Endothelial cell of umbilical vein (primary cell): ENCODE measurements at regions not wholly inside any gene's neighbourhood (a gene's known extent, or its start where the extent isn't known, plus 50 kb on each side); places are given as distances from the start of the nearest gene placed in this dataset.

Experiments used
- BruUV-seq: library from RNA; stranded (reverse); fragments of 400-500 nt; replicated peaks from 2 replicates; lab custom pipeline; 2021; lab: Mats Ljungman, UMichigan
- CTCF ChIA-PET: fragments of 300-600, 350-600 bp; sonication (Branson Sonifier 250); formaldehyde crosslinking; loops from one replicate; lab custom pipeline; 2021; ENCODE audit warnings: antibody characterized with exemption, inconsistent platforms; lab: Charles Lee
- POLR2A ChIA-PET: fragments of 300-600, 350-600 bp; sonication (Branson Sonifier 250); formaldehyde crosslinking; loops from one replicate; lab custom pipeline; 2021; ENCODE audit warnings: antibody characterized with exemption, inconsistent platforms; lab: Charles Lee
- DNase-seq: peaks from one replicate; pipeline ENCODE4 v3.0.0-alpha.2; 2011; ENCODE audit warnings: low read depth, low spot score
- FAIRE-seq: peaks from 2 replicates; lab custom pipeline; 2011; peaks lifted over from hg19 to GRCh38; lab: Jason Lieb, UNC
- H2AFZ ChIP-seq: 2 replicates; pipeline ENCODE4 v1.6.0; 2012; ENCODE audit warnings: low read depth, low read length, control low read depth, inconsistent platforms
- H3K27ac ChIP-seq: 2 replicates; pipeline ENCODE4 v1.5.1; 2011; ENCODE audit warnings: low read depth, mild to moderate bottlenecking, control low read depth, low read length, moderate library complexity; ENCODE audit not compliant: insufficient read depth
- H3K27me3 ChIP-seq, 2 experiments: 2 replicates each; pipeline versions ENCODE4 v1.6.0 to v1.6.1; 2011; ENCODE audit warnings: low read length in 2 of 2, mixed read lengths in 1 of 2; ENCODE audit not compliant: control insufficient read depth in 2 of 2, insufficient read depth in 2 of 2
- H3K36me3 ChIP-seq, 2 experiments: 2 replicates in 1 of 2; 3 replicates in 1 of 2; pipeline ENCODE4 v1.5.1; 2011; ENCODE audit warnings: low read length in 2 of 2, mild to moderate bottlenecking in 1 of 2, moderate library complexity in 1 of 2; ENCODE audit not compliant: control insufficient read depth in 2 of 2, insufficient read depth in 2 of 2; ENCODE audit errors: extremely low read depth in 1 of 2
- H3K4me1 ChIP-seq: 3 replicates; pipeline ENCODE4 v1.5.1; 2011; ENCODE audit warnings: mild to moderate bottlenecking, low read length; ENCODE audit not compliant: control insufficient read depth, insufficient read depth; ENCODE audit errors: extremely low read depth
- H3K4me2 ChIP-seq: 2 replicates; pipeline ENCODE4 v1.6.1; 2011; ENCODE audit warnings: low read length, control low read depth, mixed read lengths; ENCODE audit not compliant: insufficient read depth
- H3K4me3 ChIP-seq, 3 experiments: fragments of 200-600 bp in 1 of 3; sonication (generic), shearing (Covaris generic) in 1 of 3; replicated peaks in 1 of 3; 2 replicates each; pipeline ENCODE4 v1.5.1; 2011 to 2016; ENCODE audit warnings: control low read depth in 3 of 3, low read length in 3 of 3, mild to moderate bottlenecking in 2 of 3, inconsistent platforms in 1 of 3, low read depth in 1 of 3, moderate library complexity in 1 of 3; ENCODE audit not compliant: insufficient read depth in 1 of 3
- H3K79me2 ChIP-seq: 2 replicates; pipeline ENCODE4 v1.6.0; 2012; ENCODE audit warnings: low read length, inconsistent platforms; ENCODE audit not compliant: control insufficient read depth, insufficient read depth
- H3K9ac ChIP-seq: replicated peaks from 2 replicates; pipeline ENCODE3; 2011; ENCODE audit warnings: low read length, control low read depth; ENCODE audit not compliant: insufficient read depth; ENCODE audit errors: extremely low read depth
- H3K9me1 ChIP-seq: replicated peaks from 3 replicates; pipeline ENCODE4 v1.6.0; 2011; ENCODE audit warnings: mild to moderate bottlenecking, low read length; ENCODE audit not compliant: control insufficient read depth, insufficient read depth; ENCODE audit errors: extremely low read depth
- H3K9me3 ChIP-seq: replicated peaks from 2 replicates; pipeline ENCODE4 v1.5.1; 2012; ENCODE audit warnings: low read length, inconsistent platforms; ENCODE audit not compliant: control insufficient read depth, insufficient read depth
- H4K20me1 ChIP-seq: replicated peaks from 2 replicates; pipeline ENCODE3; 2011; ENCODE audit warnings: mild to moderate bottlenecking, low read length; ENCODE audit not compliant: control insufficient read depth, insufficient read depth; ENCODE audit errors: extremely low read depth
- CTCF ChIP-seq, 2 donors: IDR thresholded peaks; 1 replicate in 1 of 2; 2 replicates in 1 of 2; pipeline ENCODE4 v1.5.1; 2011; ENCODE audit warnings: low read length in 2 of 2, mild to moderate bottlenecking in 2 of 2, moderate library complexity in 2 of 2, control low read depth in 1 of 2, inconsistent platforms in 1 of 2, low read depth in 1 of 2; ENCODE audit not compliant: insufficient read depth in 1 of 2; ENCODE audit errors: extremely low read depth in 1 of 2
- EZH2 ChIP-seq: IDR thresholded peaks from 2 replicates; pipeline ENCODE4 v1.6.1; 2012; ENCODE audit warnings: borderline replicate concordance, low read depth, mild to moderate bottlenecking, moderate library complexity, low read length, inconsistent platforms; ENCODE audit not compliant: severe bottlenecking
- FOS ChIP-seq: IDR thresholded peaks from 2 replicates; pipeline ENCODE4 v1.6.1; 2011; ENCODE audit warnings: mild to moderate bottlenecking, low read length, moderate library complexity, borderline replicate concordance; ENCODE audit not compliant: insufficient read depth
- GATA2 ChIP-seq: IDR thresholded peaks from 2 replicates; pipeline ENCODE4 v1.7.0; 2011; ENCODE audit warnings: low read depth, mild to moderate bottlenecking, moderate library complexity, mixed read lengths, low read length; ENCODE audit not compliant: insufficient read length, insufficient read depth
- JUN ChIP-seq: IDR thresholded peaks from 2 replicates; pipeline ENCODE4 v1.6.1; 2011; ENCODE audit warnings: borderline replicate concordance, low read depth; ENCODE audit not compliant: insufficient read length, insufficient read depth
- MAX ChIP-seq: IDR thresholded peaks from 2 replicates; pipeline ENCODE4 v1.6.1; 2011; ENCODE audit not compliant: insufficient read depth, insufficient read length
- MYC ChIP-seq: IDR thresholded peaks from one replicate; pipeline ENCODE4 v1.6.1; 2011; ENCODE audit warnings: mild to moderate bottlenecking, low read depth, low read length
- POLR2A ChIP-seq: IDR thresholded peaks from 2 replicates; pipeline ENCODE4 v1.6.1; 2012; ENCODE audit warnings: low read depth, mild to moderate bottlenecking, control low read depth, low read length
- POLR2AphosphoS5 ChIP-seq: IDR thresholded peaks from 2 replicates; pipeline ENCODE4 v1.6.1; 2012; ENCODE audit warnings: low read depth, mild to moderate bottlenecking, control low read depth, low read length, moderate library complexity; ENCODE audit not compliant: insufficient read depth
- dilution Hi-C: fragments of 300-500 bp; cut with MboI; formaldehyde crosslinking; loops from one replicate; pipeline ENCODE4 v1.15.0; 2019; ENCODE audit warnings: low sequenced_read_pairs; ENCODE audit not compliant: extremely low pct_ligation_motif_present
- intact Hi-C: fragments of 100-400 bp; cut with micrococcal nuclease; formaldehyde crosslinking; loops from one replicate; pipeline ENCODE4 v1.10.0; 2022

GRCh38 chr9:82122731-82123130 is 134.2 kb downstream of the SPATA31D1 start:
- CTCF ChIA-PET, result interaction anchor here (1.4 kb wide), 1 partner anchor 9 kb away, joined by 4 read pairs; no protein-coding TSS in a partner anchor
- Histone ChIP-seq H3K4me2 (no peak overlapping the region), H3K36me3 (no peaks in the 10 kb centered on the region), H3K4me3 (no peak overlapping the region), H2AFZ (no peak overlapping the region), H3K9me3 (no peaks in the 10 kb centered on the region), H3K27ac (no peak overlapping the region), H3K27me3 (no peaks in the 10 kb centered on the region), H3K9me1 (no peaks in the 10 kb centered on the region), H4K20me1 (no peaks in the 10 kb centered on the region), H3K9ac (no peak overlapping the region), H3K4me1 (no peaks in the 10 kb centered on the region), H3K79me2 (no peaks in the 10 kb centered on the region)
- intact Hi-C loops (no loop called here), dilution Hi-C loops (no loop called here)
- BruUV-seq, result no TSS peak
- DNase-seq (no peak), FAIRE-seq (no peak)
- no peak for TF ChIP-seq EZH2
- no peak for TF ChIP-seq POLR2A
- no peak for TF ChIP-seq POLR2AphosphoS5
- no peak for TF ChIP-seq MAX
- no peak for TF ChIP-seq JUN
- no peak for TF ChIP-seq GATA2
- TF ChIP-seq MYC, result no peak
- no peak for TF ChIP-seq FOS
- no peak for TF ChIP-seq CTCF (IDR thresholded peaks at IDR 0.05; ENCODE audit: extremely low read depth in 1 of 2, insufficient read depth in 1 of 2, low read depth in 1 of 2, low read length in 2 of 2)
- POLR2A ChIA-PET, result no interaction called here
